Keratinocyte (primary cell): ENCODE measurements at regions not wholly inside any gene's neighbourhood (a gene's known extent, or its start where the extent isn't known, plus 50 kb on each side); places are given as distances from the start of the nearest gene placed in this dataset.

Experiments
- DNase-seq: peaks from one replicate; pipeline ENCODE4 v3.0.0-alpha.2; 2011; ENCODE audit warnings: low read depth, missing footprints, low spot score
- FAIRE-seq: peaks from 2 replicates; lab custom pipeline; 2011; peaks lifted over from hg19 to GRCh38; lab: Jason Lieb, UNC
- H2AFZ ChIP-seq: 2 replicates; pipeline ENCODE4 v1.6.0; 2012; ENCODE audit warnings: low read length, control low read depth, inconsistent platforms; ENCODE audit not compliant: control insufficient read depth
- H3K27ac ChIP-seq: 2 replicates; pipeline ENCODE4 v1.5.1; 2011; ENCODE audit warnings: low read length; ENCODE audit not compliant: control insufficient read depth, insufficient read depth
- H3K27me3 ChIP-seq: 3 replicates; pipeline ENCODE4 v1.6.0; 2011; ENCODE audit warnings: low read length; ENCODE audit not compliant: control insufficient read depth, insufficient read depth; ENCODE audit errors: extremely low read depth
- H3K36me3 ChIP-seq, 2 experiments: 2 replicates in 1 of 2; 3 replicates in 1 of 2; pipeline ENCODE4 v1.5.1; 2011; ENCODE audit warnings: low read length in 2 of 2, mild to moderate bottlenecking in 1 of 2; ENCODE audit not compliant: control insufficient read depth in 2 of 2, insufficient read depth in 2 of 2; ENCODE audit errors: extremely low read depth in 1 of 2
- H3K4me1 ChIP-seq: 3 replicates; pipeline ENCODE4 v1.5.1; 2011; ENCODE audit warnings: low read length; ENCODE audit not compliant: control insufficient read depth, insufficient read depth; ENCODE audit errors: extremely low read depth
- H3K4me2 ChIP-seq: 3 replicates; pipeline ENCODE4 v1.6.0; 2011; ENCODE audit warnings: low read depth, low read length; ENCODE audit not compliant: control insufficient read depth, insufficient read depth; ENCODE audit errors: extremely low read depth
- H3K4me3 ChIP-seq, 3 experiments: fragments of 200-600 bp in 1 of 3; sonication (generic) in 1 of 3; 2 replicates in 2 of 3; 3 replicates in 1 of 3; pipeline ENCODE4 v1.5.1; 2011 to 2016; ENCODE audit warnings: low read length in 3 of 3, mild to moderate bottlenecking in 3 of 3, control low read depth in 2 of 3, inconsistent platforms in 1 of 3, low read depth in 1 of 3, mixed read lengths in 1 of 3, mixed run types in 1 of 3, moderate library complexity in 1 of 3; ENCODE audit not compliant: control insufficient read depth in 2 of 3, insufficient read depth in 2 of 3; ENCODE audit errors: extremely low read depth in 1 of 3
- H3K79me2 ChIP-seq: 2 replicates; pipeline ENCODE4 v1.6.0; 2012; ENCODE audit warnings: low read length; ENCODE audit not compliant: control insufficient read depth, insufficient read depth
- H3K9ac ChIP-seq: 3 replicates; pipeline ENCODE4 v1.6.0; 2011; ENCODE audit warnings: low read length; ENCODE audit not compliant: control insufficient read depth, insufficient read depth; ENCODE audit errors: extremely low read depth
- H3K9me1 ChIP-seq: 3 replicates; pipeline ENCODE4 v1.6.0; 2011; ENCODE audit warnings: low read length; ENCODE audit not compliant: control insufficient read depth, insufficient read depth; ENCODE audit errors: extremely low read depth
- H3K9me3 ChIP-seq: 2 replicates; pipeline ENCODE4 v1.5.1; 2012; ENCODE audit warnings: low read depth, low read length; ENCODE audit not compliant: control insufficient read depth
- H4K20me1 ChIP-seq: 3 replicates; pipeline ENCODE4 v1.6.0; 2011; ENCODE audit warnings: low read length; ENCODE audit not compliant: control insufficient read depth, insufficient read depth; ENCODE audit errors: extremely low read depth
- CTCF ChIP-seq, 3 experiments: IDR thresholded peaks in 1 of 3; conservative IDR thresholded peaks in 1 of 3; optimal IDR thresholded peaks in 1 of 3; 2 replicates in 2 of 3; 3 replicates in 1 of 3; pipeline versions ENCODE3 to v1.5.1; 2011; ENCODE audit warnings: low read length in 3 of 3, mild to moderate bottlenecking in 3 of 3, moderate library complexity in 2 of 3, control low read depth in 1 of 3, inconsistent platforms in 1 of 3; ENCODE audit not compliant: insufficient read depth in 2 of 3; ENCODE audit errors: extremely low read depth in 1 of 3
- EZH2 ChIP-seq: IDR thresholded peaks from one replicate; pipeline ENCODE4 v1.6.1; 2012; ENCODE audit warnings: inconsistent platforms, mild to moderate bottlenecking, low read length, moderate library complexity
- dilution Hi-C: fragments of 300-500 bp; cut with MboI; formaldehyde crosslinking; loops from one replicate; pipeline ENCODE4 v1.7.0; 2020; ENCODE audit warnings: low sequenced_read_pairs; ENCODE audit not compliant: extremely low pct_ligation_motif_present

- TF ChIP-seq CTCF (optimal IDR thresholded peaks at IDR 0.05 in 1 of 3, IDR thresholded peaks at IDR 0.05 in 1 of 3, conservative IDR thresholded peaks at IDR 0.05 in 1 of 3; ENCODE audit: extremely low read depth in 1 of 3, insufficient read depth in 2 of 3, low read length in 3 of 3) = no peak
- no peak for TF ChIP-seq EZH2
- dilution Hi-C loops = no loop called here
Measured at GRCh38 chr4:33429971-33430370, 2709.8 kb downstream of the PCDH7 start.

DNA sequence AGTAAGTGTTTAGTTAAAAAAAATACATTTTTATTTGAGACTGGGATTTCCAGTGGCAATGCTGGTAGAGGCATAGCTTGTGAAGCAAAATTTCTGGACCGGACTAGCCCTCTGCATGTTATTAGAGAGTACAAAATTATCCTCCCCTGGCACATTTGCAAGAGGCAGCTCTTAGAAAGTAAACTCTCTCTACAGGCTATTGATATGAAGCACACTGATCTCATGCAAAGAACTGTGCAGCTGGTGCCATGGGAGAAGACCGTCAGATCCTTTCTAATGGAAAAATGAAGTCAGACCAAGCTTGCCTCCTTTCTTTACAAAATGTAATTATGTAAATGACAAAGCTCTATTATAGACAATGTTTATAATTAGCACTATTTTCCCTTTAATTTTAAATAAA lies 2717.2 kb downstream of the PCDH7 start:
- Histone ChIP-seq H3K27me3 (no peaks in the 10 kb centered on the region), H2AFZ (no peak overlapping the region), H3K9me3 (no peaks in the 10 kb centered on the region), H3K4me1 (no peaks in the 10 kb centered on the region), H3K36me3 (no peaks in the 10 kb centered on the region), H3K27ac (no peak overlapping the region), H3K9me1 (no peaks in the 10 kb centered on the region), H4K20me1 (no peaks in the 10 kb centered on the region), H3K4me3 (no peak overlapping the region), H3K9ac (no peak overlapping the region), H3K79me2 (no peaks in the 10 kb centered on the region), H3K4me2 (no peak overlapping the region)
- dilution Hi-C loops = no loop called here
- DNase-seq = no peak
- TF ChIP-seq CTCF (optimal IDR thresholded peaks at IDR 0.05 in 1 of 3, IDR thresholded peaks at IDR 0.05 in 1 of 3, conservative IDR thresholded peaks at IDR 0.05 in 1 of 3; ENCODE audit: extremely low read depth in 1 of 3, insufficient read depth in 2 of 3, low read length in 3 of 3) = no peak
- TF ChIP-seq EZH2 = no peak
- FAIRE-seq = no peak

More at GRCh38 chr4:33429971-33430370, 2709.8 kb downstream of the PCDH7 start:
- H4K20me1 ChIP-seq = no peaks in the 10 kb centered on the region
- H3K4me2 ChIP-seq = no peak overlapping the region
- H3K4me1 ChIP-seq = no peaks in the 10 kb centered on the region
- no peak overlapping the region for H3K4me3 ChIP-seq
- no peaks in the 10 kb centered on the region for H3K36me3 ChIP-seq
- no peaks in the 10 kb centered on the region for H3K79me2 ChIP-seq
- H3K27me3 ChIP-seq = no peaks in the 10 kb centered on the region
- no peak overlapping the region for H3K9ac ChIP-seq
- FAIRE-seq (no peak), DNase-seq (no peak)
- no peak overlapping the region for H2AFZ ChIP-seq
- no peak overlapping the region for H3K27ac ChIP-seq
- no peaks in the 10 kb centered on the region for H3K9me3 ChIP-seq
- no peaks in the 10 kb centered on the region for H3K9me1 ChIP-seq
